ENCODE measurements at regions not wholly inside any gene's neighbourhood (a gene's known extent, or its start where the extent isn't known, plus 50 kb on each side); places are given as distances from the start of the nearest gene placed in this dataset.

DNA sequence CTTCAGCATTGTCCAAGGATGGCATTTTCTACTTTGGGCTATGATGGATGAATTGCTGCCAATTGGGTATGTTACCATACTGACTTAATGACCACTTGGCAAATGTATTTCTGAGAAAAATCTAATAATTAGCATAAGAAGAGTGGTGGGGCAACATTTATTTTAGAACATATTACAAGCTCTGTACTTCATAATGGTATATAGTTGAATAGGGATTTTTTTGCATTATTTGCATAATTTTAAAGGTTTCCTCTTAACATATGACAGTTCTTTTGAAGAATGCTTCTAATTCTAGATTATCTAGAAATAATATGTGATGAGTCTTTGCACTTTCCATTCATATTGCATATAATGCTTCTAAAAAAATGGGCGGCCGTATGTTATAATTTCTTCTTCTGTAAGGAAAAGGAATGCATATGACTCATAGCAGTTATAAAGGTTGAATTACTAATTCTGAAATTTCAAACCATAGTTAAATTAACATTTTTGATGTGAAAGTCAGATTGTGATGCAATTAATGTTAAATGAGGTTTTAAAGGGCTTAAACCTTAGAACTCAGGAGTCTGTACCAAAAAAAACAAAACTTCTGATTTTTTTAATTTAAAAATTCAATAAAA lies 1652.3 kb upstream of the SLC39A10 start:
- intact Hi-C loops (cut with micrococcal nuclease; ENCODE audit: unreplicated experiment): no loop called here
- TF ChIP-seq CTCF (conservative IDR thresholded peaks at IDR 0.05): no peak
- TF ChIP-seq EZH2 (IDR thresholded peaks at IDR 0.05; ENCODE audit: low read depth): no peak
- Histone ChIP-seq H3K4me2 (no peak overlapping the region), H3K4me1 (replicated peaks; ENCODE audit: insufficient read depth) (no peaks in the 10 kb centered on the region), H3F3A (ENCODE audit: insufficient read depth, low read depth) (no peaks in the 10 kb centered on the region), H3K79me2 (ENCODE audit: low read depth) (no peaks in the 10 kb centered on the region), H3K9me3 (ENCODE audit: insufficient read depth, low read depth) (no peaks in the 10 kb centered on the region), H3K36me3 (ENCODE audit: low read depth) (no peaks in the 10 kb centered on the region), H3K27ac (no peak overlapping the region), H2AFZ (no peak overlapping the region), H3K27me3 (ENCODE audit: insufficient read depth, low read depth) (no peaks in the 10 kb centered on the region), H3K4me3 (no peak overlapping the region), H3K9me2 (ENCODE audit: insufficient read depth) (no peaks in the 10 kb centered on the region), H4K20me1 (ENCODE audit: insufficient read depth) (no peaks in the 10 kb centered on the region)
- ChIA-PET CTCF (no interaction called here), POLR2A (ENCODE audit: unreplicated experiment) (no interaction called here)
- no TSS peak for BruUV-seq (replicated peaks)
- DNase-seq: no peak

- Histone ChIP-seq H3K79me2 (ENCODE audit: low read depth) (no peaks in the 10 kb centered on the region), H2AFZ (no peak overlapping the region), H3K9me3 (ENCODE audit: insufficient read depth, low read depth) (no peaks in the 10 kb centered on the region), H4K20me1 (ENCODE audit: insufficient read depth) (no peaks in the 10 kb centered on the region), H3K36me3 (ENCODE audit: low read depth) (no peaks in the 10 kb centered on the region), H3K4me2 (no peak overlapping the region), H3K4me3 (no peak overlapping the region), H3K9me2 (ENCODE audit: insufficient read depth) (no peaks in the 10 kb centered on the region), H3F3A (ENCODE audit: insufficient read depth, low read depth) (no peaks in the 10 kb centered on the region), H3K4me1 (replicated peaks; ENCODE audit: insufficient read depth) (no peaks in the 10 kb centered on the region), H3K27me3 (ENCODE audit: insufficient read depth, low read depth) (no peaks in the 10 kb centered on the region), H3K27ac (no peak overlapping the region)
- intact Hi-C loops (cut with micrococcal nuclease; ENCODE audit: unreplicated experiment): no loop called here
- ChIA-PET POLR2A (ENCODE audit: unreplicated experiment) (no interaction called here), CTCF (no interaction called here)
- TF ChIP-seq CTCF (conservative IDR thresholded peaks at IDR 0.05) (no peak), EZH2 (IDR thresholded peaks at IDR 0.05; ENCODE audit: low read depth) (no peak)
- BruUV-seq (replicated peaks): no TSS peak
- DNase-seq: no peak
Measured at GRCh38 chr2:194003911-194004310, 1653.1 kb upstream of the SLC39A10 start.

DNA sequence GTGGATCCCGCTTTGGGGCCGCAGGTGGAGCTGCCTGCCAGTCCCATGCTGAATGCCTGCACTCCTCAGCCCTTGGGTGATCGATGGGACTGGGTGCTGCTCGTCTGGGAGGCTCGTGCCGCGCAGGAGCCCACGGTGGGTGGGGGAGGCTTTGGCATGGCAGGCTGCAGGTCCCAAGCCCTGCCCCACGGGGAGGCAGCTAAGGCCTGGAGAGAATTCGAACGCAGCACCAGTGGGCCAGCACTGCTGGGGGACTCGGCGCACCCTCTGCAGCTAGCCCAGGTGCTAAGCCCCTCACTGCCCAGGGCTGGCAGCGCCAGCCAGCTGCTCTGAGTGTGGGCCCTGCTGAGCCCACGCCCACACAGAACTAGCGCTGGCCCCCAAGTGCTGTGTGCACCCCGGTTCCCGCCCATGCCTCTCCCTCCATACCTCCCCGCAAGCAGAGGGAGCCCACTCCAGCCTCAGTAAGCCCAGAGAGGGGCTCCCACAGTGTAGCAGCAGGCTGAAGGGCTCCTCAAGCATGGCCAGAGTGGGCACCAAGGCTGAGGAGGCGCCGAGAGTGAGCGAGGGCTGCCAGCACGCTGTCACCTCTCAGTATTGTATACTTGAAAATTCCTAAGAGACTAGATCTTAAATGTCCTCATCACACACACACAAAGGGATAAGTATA lies 1654.2 kb upstream of the SLC39A10 start:
- TF ChIP-seq CTCF (conservative IDR thresholded peaks at IDR 0.05) (no peak), EZH2 (IDR thresholded peaks at IDR 0.05; ENCODE audit: low read depth) (no peak)
- CTCF ChIA-PET: no interaction called here
- Histone ChIP-seq H3F3A (ENCODE audit: insufficient read depth, low read depth) (no peaks in the 10 kb centered on the region), H3K27me3 (ENCODE audit: insufficient read depth, low read depth) (no peaks in the 10 kb centered on the region), H3K9me3 (ENCODE audit: insufficient read depth, low read depth) (no peaks in the 10 kb centered on the region), H3K36me3 (ENCODE audit: low read depth) (no peaks in the 10 kb centered on the region), H3K27ac (no peak overlapping the region), H3K4me1 (replicated peaks; ENCODE audit: insufficient read depth) (no peaks in the 10 kb centered on the region), H4K20me1 (ENCODE audit: insufficient read depth) (no peaks in the 10 kb centered on the region), H3K9me2 (ENCODE audit: insufficient read depth) (no peaks in the 10 kb centered on the region), H3K4me3 (no peak overlapping the region), H3K79me2 (ENCODE audit: low read depth) (no peaks in the 10 kb centered on the region), H3K4me2 (no peak overlapping the region), H2AFZ (no peak overlapping the region)
- BruUV-seq (replicated peaks): no TSS peak
- intact Hi-C loops (cut with micrococcal nuclease; ENCODE audit: unreplicated experiment): no loop called here
- POLR2A ChIA-PET (ENCODE audit: unreplicated experiment): no interaction called here
- no peak for DNase-seq

All from PC-9 (cell line).